SKM-1 treated with dmso at 0.1 percent for 144 hours (cell line): ENCODE measurements at regions not wholly inside any gene's neighbourhood (a gene's known extent, or its start where the extent isn't known, plus 50 kb on each side); places are given as distances from the start of the nearest gene placed in this dataset.

ENCODE experiments used
- DNase-seq: peaks from one replicate; lab custom pipeline; 2025; ENCODE audit not compliant: unreplicated experiment; lab: John Stamatoyannopoulos, UW

GRCh38 chr5:35436400-35437057, 181.1 kb upstream of the SPEF2 start:
- DNase-seq, result peak; percentile 20

DNA sequence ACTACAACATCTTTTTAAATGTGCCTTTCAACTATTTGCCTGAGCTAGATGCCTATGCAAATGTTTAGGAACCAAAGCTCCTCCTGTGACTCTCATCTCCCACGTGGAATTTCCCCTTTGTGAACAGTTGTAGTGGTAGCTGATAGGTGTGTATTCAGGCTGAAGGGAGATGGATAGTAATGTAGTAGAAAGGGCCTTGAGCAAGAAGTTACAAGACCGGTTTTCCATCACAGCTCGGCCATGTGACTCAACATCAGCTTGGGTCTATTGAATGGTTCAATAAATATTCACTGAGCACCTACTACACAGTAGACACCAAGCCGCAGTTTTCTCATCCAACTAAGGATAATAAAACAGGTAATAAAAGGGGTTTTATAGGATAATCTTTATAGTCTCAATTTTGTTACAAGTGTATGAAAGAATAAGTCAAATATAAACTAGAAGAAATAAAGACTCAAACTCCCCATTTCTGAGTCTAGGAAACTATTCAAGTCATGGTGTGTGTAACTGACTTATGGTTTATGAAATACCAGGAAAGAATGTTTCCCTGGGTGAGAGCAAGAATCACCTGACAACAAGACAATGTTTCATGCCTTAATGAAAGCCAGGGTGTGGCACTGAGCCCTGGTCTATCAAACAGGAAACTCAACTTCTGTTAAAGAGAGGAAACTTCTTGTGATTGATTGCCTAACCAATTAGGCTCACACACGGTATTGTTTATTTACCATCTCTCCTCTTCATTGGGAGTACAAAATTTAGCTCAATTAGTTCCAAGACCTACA, 187.1 kb upstream of the SPEF2 start:
- DNase-seq, result no peak

DNA sequence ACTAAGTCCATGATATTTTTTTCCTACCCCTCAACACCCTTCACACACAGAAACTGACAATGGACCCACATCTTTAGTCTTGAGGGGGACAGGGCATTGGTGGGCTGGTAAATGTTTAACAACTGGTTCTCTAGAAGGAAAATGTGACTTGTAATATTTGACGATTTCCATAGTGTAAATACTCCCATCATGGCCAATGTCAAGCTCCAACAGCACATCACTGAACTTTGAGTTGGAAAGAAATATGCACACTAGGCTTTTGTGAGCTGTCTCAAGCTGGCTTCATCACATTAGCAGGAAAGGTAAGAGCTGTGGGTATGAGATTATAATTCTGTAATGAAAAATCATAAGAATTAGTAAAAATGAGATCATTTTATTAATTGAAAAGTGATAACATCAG, 189.9 kb upstream of the PRLR start:
- no peak for DNase-seq

- no peak for DNase-seq
These were observed 186.8 kb upstream of the PRLR start for GRCh38 chr5:35417040-35417439.

GRCh38 chr5:35416217-35416988, 186.1 kb upstream of the PRLR start:
- no peak for DNase-seq

- DNase-seq, result no peak
These were observed 185.0 kb upstream of the PRLR start for GRCh38 chr5:35415309-35415708.

GRCh38 chr5:35409361-35409760, 179.1 kb upstream of the PRLR start:
- DNase-seq, result no peak

- no peak for DNase-seq
These were observed 177.9 kb upstream of the PRLR start for GRCh38 chr5:35408146-35408545.

DNA sequence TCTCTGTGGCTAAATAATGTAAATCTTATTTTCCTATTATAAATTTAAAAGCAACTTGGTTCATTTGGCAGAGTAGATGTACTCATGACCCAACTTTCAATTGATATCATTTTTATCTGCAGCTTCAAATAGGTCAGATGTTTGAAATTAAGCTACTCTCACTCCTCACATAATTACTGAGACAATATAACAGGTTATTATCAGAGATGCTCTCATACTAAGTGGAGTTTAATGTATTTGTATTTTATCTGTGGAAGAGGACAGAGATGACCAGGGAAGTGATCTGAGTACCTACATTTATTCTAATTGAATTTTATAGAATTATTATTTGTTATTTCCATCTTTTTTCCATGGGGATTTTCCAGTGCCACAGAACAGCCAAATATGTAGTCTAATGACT, 177.4 kb upstream of the PRLR start:
- no peak for DNase-seq

GRCh38 chr5:35405938-35406337, 175.7 kb upstream of the PRLR start:
- no peak for DNase-seq

DNA sequence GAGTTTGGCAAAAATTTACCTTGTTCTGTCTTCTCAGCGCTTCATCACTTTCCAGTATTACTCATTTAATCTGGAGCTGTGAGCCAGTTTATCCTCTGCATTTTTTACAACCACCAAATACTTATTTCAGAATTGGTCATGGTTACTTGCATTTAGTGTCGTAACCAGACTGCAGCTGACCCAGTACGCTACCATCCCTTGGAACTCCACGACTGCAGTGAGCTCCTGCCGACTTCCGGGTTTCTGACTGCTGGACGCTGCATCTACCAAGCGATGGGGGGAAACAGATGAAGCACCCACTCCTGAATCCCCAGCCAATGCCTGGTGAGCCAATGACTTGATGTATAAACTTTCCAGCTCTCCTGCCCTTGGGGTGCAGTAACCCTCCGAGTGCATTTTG, 174.4 kb upstream of the PRLR start:
- no peak for DNase-seq

DNA sequence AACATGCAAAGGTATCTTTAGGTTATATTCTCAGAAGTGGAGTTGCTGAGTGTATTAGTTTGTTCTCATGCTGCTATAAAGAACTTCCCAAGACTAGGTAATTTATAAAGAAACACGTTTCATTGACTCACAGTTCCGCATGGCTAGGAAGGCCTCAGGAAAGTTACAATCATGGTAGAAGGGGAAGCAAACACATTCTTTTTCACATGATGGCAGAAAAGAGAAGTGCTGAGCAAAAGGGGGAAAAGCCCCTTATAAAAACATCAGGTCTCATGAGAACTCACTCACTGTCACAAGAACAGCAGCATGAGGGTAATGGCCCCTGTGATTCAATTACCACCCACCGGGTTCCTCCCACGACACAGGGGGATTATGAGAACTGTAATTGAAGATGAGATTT, 163.6 kb upstream of the PRLR start:
- no peak for DNase-seq

GRCh38 chr5:35384658-35385057, 154.4 kb upstream of the PRLR start:
- no peak for DNase-seq

DNA sequence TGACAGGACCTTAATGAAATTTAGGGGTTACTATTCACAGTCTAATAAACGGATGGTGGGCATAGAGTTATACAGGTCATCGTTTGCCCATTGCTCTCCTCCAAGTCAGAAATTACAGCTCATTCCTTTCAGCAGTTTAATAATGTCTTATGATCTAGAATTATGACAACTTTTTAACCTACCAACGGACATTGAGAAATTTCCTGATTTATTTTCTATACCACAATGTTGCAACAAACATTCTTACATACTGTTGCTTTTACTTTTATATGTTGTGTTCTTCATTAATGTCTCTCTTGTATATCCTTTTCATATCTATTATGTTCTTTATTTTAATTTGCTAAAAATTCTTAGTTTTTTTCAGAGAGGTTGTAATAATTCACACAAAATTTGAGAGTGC, 152.8 kb upstream of the PRLR start:
- no peak for DNase-seq

DNA sequence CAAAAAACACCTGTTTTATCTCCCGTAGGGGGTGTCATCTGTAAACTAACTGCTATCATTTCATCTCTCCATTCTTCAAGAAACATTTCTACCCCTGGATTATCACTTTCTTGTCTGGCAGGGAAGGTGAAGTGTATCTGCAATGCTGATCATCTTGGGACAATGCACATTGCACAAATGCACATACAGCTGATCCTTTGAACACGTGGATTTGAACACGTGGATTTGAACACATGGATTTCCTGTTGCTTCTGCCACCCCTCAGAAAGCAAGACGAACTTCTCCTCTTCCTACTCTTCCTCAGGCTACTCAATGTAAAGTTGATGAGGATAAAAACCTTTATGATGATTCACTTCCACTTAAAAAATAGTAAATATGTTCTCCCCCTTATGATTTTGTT, 147.4 kb upstream of the PRLR start:
- no peak for DNase-seq

- no peak for DNase-seq
These were observed 144.3 kb upstream of the PRLR start for GRCh38 chr5:35374584-35374983.

DNA sequence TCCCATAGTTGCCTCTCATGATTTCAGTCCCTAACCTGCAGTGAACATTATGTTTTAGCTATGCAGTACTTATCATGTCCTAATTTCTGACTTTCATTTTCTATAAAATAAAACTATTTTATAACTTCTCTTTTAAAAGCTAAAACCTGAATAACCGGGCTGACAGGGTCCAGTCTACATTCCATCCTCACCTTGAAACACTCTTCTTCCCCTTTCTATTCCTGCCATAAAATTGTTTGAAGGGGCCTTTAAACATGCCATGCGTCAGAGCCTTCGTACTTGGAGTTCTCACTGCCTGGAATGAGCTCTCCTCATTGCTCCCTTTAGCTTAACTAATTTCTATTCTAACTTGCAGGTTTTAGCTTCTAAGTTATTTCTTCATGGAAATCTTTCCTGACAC, 143.0 kb upstream of the PRLR start:
- DNase-seq, result no peak

- DNase-seq, result no peak
These were observed 142.2 kb upstream of the PRLR start for GRCh38 chr5:35372482-35372881.

DNA sequence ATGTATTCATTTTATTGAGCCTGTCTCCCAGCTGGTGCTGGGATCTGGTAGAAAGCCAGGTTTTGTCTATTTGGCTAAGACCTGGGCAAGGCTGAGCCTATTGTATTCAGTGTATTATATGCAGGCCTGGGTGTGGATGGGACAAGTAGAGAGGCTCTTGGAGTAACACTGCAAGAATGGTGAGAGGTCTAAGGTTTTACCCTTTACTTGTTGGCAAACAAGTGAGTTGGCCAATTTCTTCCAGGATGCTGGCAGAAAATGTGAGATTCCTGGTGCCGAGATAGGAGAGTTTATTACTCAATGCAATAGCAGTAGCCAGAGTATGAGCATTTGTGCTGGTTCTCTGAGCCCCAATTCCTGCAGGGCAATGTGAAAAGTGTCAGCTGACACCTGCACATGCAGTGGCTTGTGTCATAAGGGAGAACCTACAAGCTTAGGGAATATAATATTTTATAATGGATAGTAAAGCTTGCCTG, 141.7 kb upstream of the PRLR start:
- no peak for DNase-seq

DNA sequence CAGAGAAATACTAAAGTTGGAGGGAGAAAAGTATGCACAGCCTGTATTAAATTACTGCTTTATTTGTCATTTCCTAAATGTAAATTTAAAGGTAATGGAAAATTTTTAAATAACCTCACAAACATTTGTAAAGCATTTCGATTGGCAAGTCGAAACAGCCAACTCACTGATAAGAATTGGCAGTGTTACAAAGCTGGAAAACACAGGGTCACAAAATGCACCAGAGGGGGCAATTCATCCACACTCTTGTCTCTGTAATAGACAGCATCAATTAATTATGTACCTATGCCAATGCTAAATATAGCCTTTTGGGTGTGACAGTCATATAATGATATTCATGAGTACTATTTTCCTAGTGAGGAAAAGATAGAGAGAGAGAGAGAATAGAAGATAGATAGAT, 140.6 kb upstream of the PRLR start:
- DNase-seq, result no peak

GRCh38 chr5:35369965-35370790, 139.9 kb upstream of the PRLR start:
- no peak for DNase-seq
